ENCODE measurements at regions not wholly inside any gene's neighbourhood (a gene's known extent, or its start where the extent isn't known, plus 50 kb on each side); places are given as distances from the start of the nearest gene placed in this dataset.
A peak's percentile ranks its signal among the peaks of the same experiment; 100 is the strongest.

GRCh38 chr4:103787057-103787456 lies 67.3 kb upstream of the TACR3 start:
- intact Hi-C loops (cut with DNase I) = no loop called here
- peaks cover 0 to 22% (median 8%) of the 10 kb centered on the region in 12 donors for H3K9me3 ChIP-seq
- TF ChIP-seq POLR2A (IDR thresholded peaks at IDR 0.05) (no peak), CTCF (IDR thresholded peaks at IDR 0.05) (no peak)
- no peak overlapping the region for H3K4me3 ChIP-seq
- DNase-seq (no peak), ATAC-seq (no peak)
- no peaks in the 10 kb centered on the region for H3K27me3 ChIP-seq
- no peak overlapping the region for H3K27ac ChIP-seq
- no peaks in the 10 kb centered on the region for H3K4me1 ChIP-seq
- no peaks in the 10 kb centered on the region for H3K36me3 ChIP-seq
- WGBS, 4 donors = 80 to 87% (median 84%) methylated on average over 4 of the region's 4 CpGs

DNA sequence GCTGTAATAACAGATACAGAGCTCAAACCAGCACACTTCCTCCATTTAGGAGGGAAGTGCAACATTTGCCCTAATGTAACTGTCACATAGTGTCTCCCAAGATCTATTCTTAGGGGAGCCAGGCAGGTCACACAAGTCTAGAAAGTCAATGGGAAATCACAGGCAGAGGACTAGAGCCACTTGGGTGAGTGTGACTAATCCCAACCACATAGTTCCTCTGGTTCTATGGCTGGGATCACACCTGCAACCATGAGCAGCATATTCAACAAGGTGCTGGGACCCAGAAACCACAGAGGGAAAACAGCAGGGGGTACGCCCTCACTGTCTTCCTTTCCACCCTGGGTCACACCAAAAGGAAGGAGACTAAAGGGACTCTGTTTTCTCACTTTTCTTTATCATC lies 66.8 kb upstream of the TACR3 start:
- 36 to 57% (median 43%) methylated on average over 1 of the region's 1 CpG for WGBS, 4 donors
- TF ChIP-seq POLR2A (IDR thresholded peaks at IDR 0.05) = no peak
- TF ChIP-seq CTCF (IDR thresholded peaks at IDR 0.05) = no peak

DNA sequence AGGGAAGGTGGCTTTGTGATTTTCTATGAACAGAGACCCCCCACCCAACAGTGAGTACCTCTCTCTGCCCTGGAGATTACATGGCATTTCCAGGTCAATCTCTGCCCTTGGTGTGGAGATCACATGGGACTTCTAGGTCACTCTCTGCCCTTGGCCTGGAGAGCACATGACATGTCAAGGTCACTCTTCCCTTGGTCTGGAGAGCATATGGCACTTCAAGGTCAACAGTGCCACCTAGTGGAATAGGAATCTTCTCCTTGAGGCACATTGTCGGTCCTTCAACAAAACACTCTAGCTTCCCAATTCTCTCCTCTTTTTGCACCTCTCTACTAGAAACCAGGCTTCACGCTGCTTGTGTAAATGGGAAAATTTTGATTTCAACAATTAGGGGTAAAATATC lies 66.2 kb upstream of the TACR3 start:
- Histone ChIP-seq H3K36me3 (no peaks in the 10 kb centered on the region), H3K9me3 (peaks cover 0 to 17% (median 5%) of the 10 kb centered on the region in 12 donors), H3K4me3 (no peak overlapping the region), H3K27ac (no peak overlapping the region), H3K4me1 (no peaks in the 10 kb centered on the region), H3K27me3 (no peaks in the 10 kb centered on the region)
- WGBS, 4 donors = 51 to 79% (median 72%) methylated on average over 2 of the region's 2 CpGs
- DNase-seq (no peak), ATAC-seq (no peak)
- peak in 7 of 12 donors; percentile 13 to 24 (median 17) for TF ChIP-seq CTCF (IDR thresholded peaks at IDR 0.05)
- no peak for TF ChIP-seq POLR2A (IDR thresholded peaks at IDR 0.05)
- intact Hi-C loops (cut with DNase I) = no loop called here

More for the DNA sequence above, 66.8 kb upstream of the TACR3 start:
- no peaks in the 10 kb centered on the region for H3K27me3 ChIP-seq
- DNase-seq (no peak), ATAC-seq (no peak)
- no peak overlapping the region for H3K4me3 ChIP-seq
- H3K9me3 ChIP-seq = peaks cover 0 to 17% (median 6%) of the 10 kb centered on the region in 12 donors
- H3K27ac ChIP-seq = no peak overlapping the region
- intact Hi-C loops (cut with DNase I) = no loop called here
- no peaks in the 10 kb centered on the region for H3K4me1 ChIP-seq
- no peaks in the 10 kb centered on the region for H3K36me3 ChIP-seq

DNA sequence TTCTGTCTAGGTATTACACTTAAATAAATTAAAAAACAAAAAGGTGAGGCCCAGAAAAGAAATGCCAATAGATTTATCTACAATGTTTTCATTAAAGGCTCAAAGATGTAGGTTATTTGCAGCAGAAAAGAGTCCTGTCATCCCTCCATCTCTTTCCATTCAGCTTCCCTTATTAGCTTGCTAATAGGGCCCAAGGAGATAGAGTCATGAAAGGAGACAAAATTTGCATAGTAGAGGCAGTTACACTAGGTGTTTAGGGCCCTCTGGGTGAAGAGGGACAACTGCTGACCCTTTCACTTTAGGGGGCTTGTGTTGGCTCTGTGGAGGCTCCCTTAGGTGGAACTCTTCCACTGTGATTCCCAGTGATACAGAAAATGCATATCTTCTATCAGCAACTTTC lies 58.4 kb upstream of the TACR3 start:
- TF ChIP-seq CTCF (IDR thresholded peaks at IDR 0.05) (no peak), POLR2A (IDR thresholded peaks at IDR 0.05) (no peak)
- H3K27me3 ChIP-seq = no peaks in the 10 kb centered on the region
- H3K4me3 ChIP-seq = no peak overlapping the region
- H3K4me1 ChIP-seq = no peaks in the 10 kb centered on the region
- DNase-seq (no peak), ATAC-seq (no peak)
- intact Hi-C loops (cut with DNase I) = no loop called here
- H3K36me3 ChIP-seq = no peaks in the 10 kb centered on the region
- H3K9me3 ChIP-seq = no peaks in the 10 kb centered on the region
- H3K27ac ChIP-seq = no peak overlapping the region
